ENCODE measurements at regions not wholly inside any gene's neighbourhood (a gene's known extent, or its start where the extent isn't known, plus 50 kb on each side); places are given as distances from the start of the nearest gene placed in this dataset.
A peak's percentile ranks its signal among the peaks of the same experiment; 100 is the strongest.

DNA sequence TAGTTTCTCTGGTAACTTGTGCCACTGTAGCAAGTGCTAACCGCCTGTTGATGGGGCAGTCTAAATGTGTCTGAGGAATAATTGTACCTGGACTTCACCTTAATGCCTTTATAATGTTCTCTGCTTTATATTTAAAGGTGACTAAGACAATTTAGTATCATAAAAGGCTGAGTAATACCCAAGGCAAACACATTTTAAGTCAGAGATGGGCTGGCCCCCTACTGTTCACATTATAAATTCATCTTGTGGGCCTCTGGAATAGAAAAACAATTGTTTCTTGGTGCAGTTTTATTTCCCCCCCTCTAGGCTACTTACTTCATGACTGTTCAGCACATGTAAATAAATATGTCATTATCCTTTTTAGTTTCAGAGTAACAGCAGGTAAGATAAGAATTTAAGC lies 559.3 kb upstream of the PIK3C3 start:
- Histone ChIP-seq H3K4me3 (no peak overlapping the region), H3K9me3 (no peaks in the 10 kb centered on the region), H3K27ac (no peak overlapping the region), H3K36me3 (no peaks in the 10 kb centered on the region), H3K4me1 (peaks cover 0 to 5% (median 0%) of the 10 kb centered on the region in 12 donors), H3K27me3 (no peaks in the 10 kb centered on the region)
- WGBS, 4 donors, result 86 to 100% (median 95%) methylated on average over 1 of the region's 1 CpG
- intact Hi-C loops (cut with DNase I), result loop anchor here in 2 of 10 donors (5.0 to 10.0 kb wide), 2 partner anchors 52 to 961 kb away; no protein-coding TSS in a partner anchor
- TF ChIP-seq POLR2A (IDR thresholded peaks at IDR 0.05), result no peak
- TF ChIP-seq, protein P1, sequence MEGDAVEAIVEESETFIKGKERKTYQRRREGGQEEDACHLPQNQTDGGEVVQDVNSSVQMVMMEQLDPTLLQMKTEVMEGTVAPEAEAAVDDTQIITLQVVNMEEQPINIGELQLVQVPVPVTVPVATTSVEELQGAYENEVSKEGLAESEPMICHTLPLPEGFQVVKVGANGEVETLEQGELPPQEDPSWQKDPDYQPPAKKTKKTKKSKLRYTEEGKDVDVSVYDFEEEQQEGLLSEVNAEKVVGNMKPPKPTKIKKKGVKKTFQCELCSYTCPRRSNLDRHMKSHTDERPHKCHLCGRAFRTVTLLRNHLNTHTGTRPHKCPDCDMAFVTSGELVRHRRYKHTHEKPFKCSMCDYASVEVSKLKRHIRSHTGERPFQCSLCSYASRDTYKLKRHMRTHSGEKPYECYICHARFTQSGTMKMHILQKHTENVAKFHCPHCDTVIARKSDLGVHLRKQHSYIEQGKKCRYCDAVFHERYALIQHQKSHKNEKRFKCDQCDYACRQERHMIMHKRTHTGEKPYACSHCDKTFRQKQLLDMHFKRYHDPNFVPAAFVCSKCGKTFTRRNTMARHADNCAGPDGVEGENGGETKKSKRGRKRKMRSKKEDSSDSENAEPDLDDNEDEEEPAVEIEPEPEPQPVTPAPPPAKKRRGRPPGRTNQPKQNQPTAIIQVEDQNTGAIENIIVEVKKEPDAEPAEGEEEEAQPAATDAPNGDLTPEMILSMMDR (IDR thresholded peaks at IDR 0.05), result no peak
- DNase-seq (no peak), ATAC-seq (no peak)

DNA sequence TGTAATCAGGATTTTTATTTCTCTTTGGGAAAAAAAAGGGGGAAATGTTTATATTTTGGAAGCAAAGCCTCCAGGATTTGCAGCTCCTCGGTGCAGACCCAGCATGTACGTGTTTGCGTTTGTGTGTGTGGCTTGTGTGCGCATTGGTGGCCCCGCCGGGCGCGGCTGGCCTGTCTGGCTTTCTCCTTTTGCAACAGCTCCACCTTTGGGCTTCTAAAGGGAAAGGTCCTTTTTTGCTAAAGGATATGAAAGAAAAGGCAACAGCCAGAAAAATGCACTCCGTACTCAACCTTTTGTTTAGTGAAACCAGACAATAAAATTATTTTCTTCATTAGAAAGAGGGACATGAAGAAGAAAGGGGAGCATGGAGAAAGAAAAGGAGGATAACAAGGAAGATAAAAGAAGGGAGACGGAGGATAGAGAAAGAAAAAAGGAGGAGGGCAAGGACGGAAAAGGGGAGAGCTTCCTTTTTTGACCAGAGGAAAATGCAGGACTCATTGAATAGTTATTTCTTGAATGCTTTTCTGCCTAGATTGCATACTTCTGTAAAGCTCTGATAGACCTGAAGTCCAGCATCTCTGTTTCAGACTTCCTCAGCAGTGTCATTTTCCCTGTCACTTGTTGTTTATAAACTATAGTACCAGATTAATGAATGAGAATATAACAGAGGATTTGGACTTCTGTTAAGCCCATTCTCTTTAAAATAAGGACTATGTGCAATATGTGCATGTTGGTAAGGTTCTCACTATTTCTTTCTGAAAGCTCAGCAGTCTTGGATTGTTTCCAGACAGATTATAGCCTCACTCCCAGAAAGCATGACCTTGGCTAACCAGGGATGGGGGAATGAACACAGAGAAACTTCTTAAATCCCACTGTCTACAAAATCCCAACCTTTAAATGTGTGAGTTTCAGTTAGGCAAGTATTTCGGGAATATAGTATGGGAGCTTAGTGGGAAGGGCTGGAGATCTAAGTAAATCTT lies 563.1 kb upstream of the PIK3C3 start:
- DNase-seq (peak in 3 of 5 donors; percentile 7 to 67 (median 59)), ATAC-seq (peak; percentile 66 to 77 (median 70))
- intact Hi-C loops (cut with DNase I), result loop anchor here in 1 of 10 donors (5.0 to 10.0 kb wide), 2 partner anchors 355 to 957 kb away; no protein-coding TSS in a partner anchor
- 8 to 13% (median 9%) methylated on average over 12 of the region's 12 CpGs for WGBS, 4 donors
- Histone ChIP-seq H3K27ac (no peak overlapping the region), H3K36me3 (no peaks in the 10 kb centered on the region), H3K27me3 (no peaks in the 10 kb centered on the region), H3K4me3 (peak overlapping the region in 6 of 12 donors; percentile 27 to 45 (median 30)), H3K4me1 (peaks cover 0 to 5% (median 0%) of the 10 kb centered on the region in 12 donors), H3K9me3 (no peaks in the 10 kb centered on the region)
- TF ChIP-seq POLR2A (IDR thresholded peaks at IDR 0.05), result no peak
- TF ChIP-seq, protein P1 (IDR thresholded peaks at IDR 0.05), result peak; percentile 15 to 61 (median 50)

DNA sequence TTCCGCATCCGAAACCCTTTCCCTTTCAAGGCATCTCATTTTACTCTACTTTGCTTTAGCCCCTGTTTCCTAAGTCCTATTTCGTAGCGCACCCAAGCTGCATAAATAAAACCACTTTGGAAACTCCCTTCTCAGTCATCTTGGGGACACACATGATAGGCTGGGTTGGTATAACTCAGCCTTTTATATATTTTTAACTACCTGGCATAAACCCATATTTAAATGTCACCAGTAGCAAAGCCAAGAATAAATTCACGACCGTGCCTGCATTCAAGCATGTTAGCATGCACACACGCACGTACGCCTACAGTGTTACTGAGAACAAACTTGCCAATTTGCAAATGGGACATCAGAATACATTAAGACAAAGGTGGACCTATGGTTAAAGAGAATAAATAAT lies 564.7 kb upstream of the PIK3C3 start:
- TF ChIP-seq, protein P1 (IDR thresholded peaks at IDR 0.05), result no peak
- no peak for TF ChIP-seq POLR2A (IDR thresholded peaks at IDR 0.05)
- peak in 1 of 5 donors; percentile 24 for DNase-seq
- H3K9me3 ChIP-seq, result no peaks in the 10 kb centered on the region
- 52 to 77% (median 64%) methylated on average over 9 of the region's 9 CpGs for WGBS, 4 donors
- intact Hi-C loops (cut with DNase I), result loop anchor here in 1 of 10 donors (5.0 to 10.0 kb wide), 2 partner anchors 357 to 956 kb away; no protein-coding TSS in a partner anchor
- peaks cover 0 to 5% (median 0%) of the 10 kb centered on the region in 12 donors for H3K4me1 ChIP-seq
- H3K4me3 ChIP-seq, result no peak overlapping the region
- H3K27me3 ChIP-seq, result no peaks in the 10 kb centered on the region
- ATAC-seq, result no peak
- H3K27ac ChIP-seq, result no peak overlapping the region
- no peaks in the 10 kb centered on the region for H3K36me3 ChIP-seq

DNA sequence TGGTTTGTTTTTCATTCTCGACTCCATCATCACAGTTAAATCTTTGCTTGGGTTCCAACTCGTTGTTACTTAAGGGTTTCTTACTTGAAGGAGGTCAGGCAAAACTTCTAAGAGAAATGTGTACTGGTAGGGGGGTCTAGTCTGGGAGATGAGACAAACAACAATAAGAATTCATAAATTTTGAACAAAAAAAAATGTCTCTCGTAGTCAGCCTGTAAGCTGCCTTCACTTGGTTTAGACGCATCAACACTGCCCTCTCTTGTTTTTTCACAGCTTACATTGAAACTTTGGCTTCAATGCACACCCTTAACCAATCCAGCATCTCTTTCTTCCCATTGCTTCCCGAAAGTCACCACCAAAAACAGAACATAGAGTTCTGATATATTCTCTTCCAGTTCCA lies 576.4 kb upstream of the PIK3C3 start:
- DNase-seq, result no peak
- whole genome bisulfite sequencing, 4 donors, result 46 to 53% (median 50%) methylated on average over 5 of the region's 5 CpGs
- Histone ChIP-seq H3K27me3 (no peaks in the 10 kb centered on the region), H3K27ac (no peak overlapping the region), H3K36me3 (no peaks in the 10 kb centered on the region), H3K9me3 (no peaks in the 10 kb centered on the region), H3K4me1 (no peaks in the 10 kb centered on the region), H3K4me3 (no peak overlapping the region)
- ATAC-seq, result no peak
- intact Hi-C loops (cut with DNase I), result loop anchor here in 1 of 10 donors (10.0 kb wide), 2 partner anchors 444 to 944 kb away; no protein-coding TSS in a partner anchor
- no peak for TF ChIP-seq POLR2A (IDR thresholded peaks at IDR 0.05)
- TF ChIP-seq, protein P1 (IDR thresholded peaks at IDR 0.05), result peak in 2 of 12 donors; percentile 6 to 19
